ENCODE measurements at regions not wholly inside any gene's neighbourhood (a gene's known extent, or its start where the extent isn't known, plus 50 kb on each side); places are given as distances from the start of the nearest gene placed in this dataset.

DNA sequence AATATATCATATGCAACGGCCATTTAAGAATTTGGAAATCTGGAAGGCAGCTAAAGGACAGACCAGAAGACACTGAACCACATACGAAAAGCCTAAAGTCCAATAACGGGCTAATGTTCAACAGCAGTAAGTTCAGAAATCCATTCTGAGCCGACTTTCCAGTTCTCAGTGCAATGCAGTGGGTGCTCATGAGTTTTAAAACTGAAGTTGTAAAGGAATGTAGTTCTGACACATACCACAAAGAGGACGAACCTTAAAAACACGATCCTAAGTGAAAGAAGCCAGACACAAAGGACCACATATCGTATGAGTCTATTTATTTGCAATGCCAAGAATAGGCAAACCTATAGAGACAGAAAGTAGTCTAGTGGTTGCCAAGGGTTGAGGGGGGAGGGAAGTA is 278.3 kb upstream of the ZFHX3 start:
- Histone ChIP-seq H3K36me3 (replicated peaks; ENCODE audit: low read depth, low read length) (no peaks in the 10 kb centered on the region), H2AFZ (ENCODE audit: low read depth, low read length) (no peak overlapping the region), H3K4me3 (ENCODE audit: low read length) (no peak overlapping the region), H3K4me1 (ENCODE audit: low read length) (no peaks in the 10 kb centered on the region), H3K79me2 (ENCODE audit: low read length) (no peaks in the 10 kb centered on the region), H3K9ac (ENCODE audit: low read length) (no peak overlapping the region), H4K20me1 (ENCODE audit: insufficient read depth, low read length) (no peaks in the 10 kb centered on the region), H3K9me3 (ENCODE audit: insufficient read depth, low read length) (no peaks in the 10 kb centered on the region), H3K27me3 (ENCODE audit: low read depth, low read length) (peaks cover 33% of the 10 kb centered on the region), H3K4me2 (ENCODE audit: low read length) (no peak overlapping the region), H3K27ac (ENCODE audit: low read length) (no peak overlapping the region)
- TF ChIP-seq, protein P1, sequence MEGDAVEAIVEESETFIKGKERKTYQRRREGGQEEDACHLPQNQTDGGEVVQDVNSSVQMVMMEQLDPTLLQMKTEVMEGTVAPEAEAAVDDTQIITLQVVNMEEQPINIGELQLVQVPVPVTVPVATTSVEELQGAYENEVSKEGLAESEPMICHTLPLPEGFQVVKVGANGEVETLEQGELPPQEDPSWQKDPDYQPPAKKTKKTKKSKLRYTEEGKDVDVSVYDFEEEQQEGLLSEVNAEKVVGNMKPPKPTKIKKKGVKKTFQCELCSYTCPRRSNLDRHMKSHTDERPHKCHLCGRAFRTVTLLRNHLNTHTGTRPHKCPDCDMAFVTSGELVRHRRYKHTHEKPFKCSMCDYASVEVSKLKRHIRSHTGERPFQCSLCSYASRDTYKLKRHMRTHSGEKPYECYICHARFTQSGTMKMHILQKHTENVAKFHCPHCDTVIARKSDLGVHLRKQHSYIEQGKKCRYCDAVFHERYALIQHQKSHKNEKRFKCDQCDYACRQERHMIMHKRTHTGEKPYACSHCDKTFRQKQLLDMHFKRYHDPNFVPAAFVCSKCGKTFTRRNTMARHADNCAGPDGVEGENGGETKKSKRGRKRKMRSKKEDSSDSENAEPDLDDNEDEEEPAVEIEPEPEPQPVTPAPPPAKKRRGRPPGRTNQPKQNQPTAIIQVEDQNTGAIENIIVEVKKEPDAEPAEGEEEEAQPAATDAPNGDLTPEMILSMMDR (IDR thresholded peaks at IDR 0.05; ENCODE audit: low read depth, low read length), result no peak
- no peak for TF ChIP-seq EZH2phosphoT487 (IDR thresholded peaks at IDR 0.05; ENCODE audit: low read depth)

DNA sequence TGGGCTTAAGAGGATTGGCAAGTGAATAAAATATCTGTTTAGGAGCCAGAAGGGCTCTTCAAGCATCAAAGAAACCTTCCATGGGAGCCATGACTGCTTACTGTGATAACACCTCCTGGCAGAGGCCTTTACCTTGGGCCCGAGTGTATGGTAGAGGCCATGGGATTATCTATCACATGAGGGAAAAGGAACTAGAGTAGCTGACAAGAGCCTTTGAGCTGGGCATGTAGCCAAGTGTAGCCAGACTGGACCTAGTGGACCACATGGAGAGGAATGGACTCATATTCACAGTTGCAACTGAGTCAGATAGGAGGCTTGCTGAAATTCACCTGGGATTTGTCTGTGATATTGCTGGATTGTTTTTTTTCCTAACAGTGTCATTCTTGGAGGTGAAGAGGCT is 276.0 kb upstream of the ZFHX3 start:
- Histone ChIP-seq H2AFZ (ENCODE audit: low read depth, low read length) (no peak overlapping the region), H3K36me3 (replicated peaks; ENCODE audit: low read depth, low read length) (no peaks in the 10 kb centered on the region), H3K27me3 (ENCODE audit: low read depth, low read length) (peaks cover 34% of the 10 kb centered on the region), H3K9me3 (ENCODE audit: insufficient read depth, low read length) (no peaks in the 10 kb centered on the region), H3K9ac (ENCODE audit: low read length) (no peak overlapping the region), H3K4me3 (ENCODE audit: low read length) (no peak overlapping the region), H3K4me2 (ENCODE audit: low read length) (no peak overlapping the region), H3K27ac (ENCODE audit: low read length) (no peak overlapping the region), H3K79me2 (ENCODE audit: low read length) (no peaks in the 10 kb centered on the region), H4K20me1 (ENCODE audit: insufficient read depth, low read length) (no peaks in the 10 kb centered on the region), H3K4me1 (ENCODE audit: low read length) (no peaks in the 10 kb centered on the region)
- TF ChIP-seq, protein P1 (IDR thresholded peaks at IDR 0.05; ENCODE audit: low read depth, low read length), result no peak
- TF ChIP-seq EZH2phosphoT487 (IDR thresholded peaks at IDR 0.05; ENCODE audit: low read depth), result no peak

DNA sequence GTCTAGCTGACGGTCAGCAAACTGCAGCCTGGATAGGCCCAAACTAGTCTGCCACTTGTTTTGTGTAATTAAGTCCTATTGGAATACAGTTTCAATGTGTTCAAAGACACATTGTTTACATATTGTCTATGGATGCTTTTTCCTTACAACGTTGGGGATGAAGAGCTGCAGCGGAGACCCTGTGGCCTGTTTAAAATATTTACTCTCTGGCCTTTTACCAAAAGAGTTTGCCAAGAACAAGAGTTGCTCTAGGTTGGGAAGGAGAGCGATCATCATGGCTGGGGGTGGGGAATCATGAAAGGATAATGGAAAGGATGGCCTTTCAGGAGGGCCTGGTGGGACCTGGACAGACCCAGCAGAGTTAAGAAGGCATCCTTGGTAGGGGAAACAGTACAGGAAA is 274.9 kb upstream of the ZFHX3 start:
- Histone ChIP-seq H3K27ac (ENCODE audit: low read length) (no peak overlapping the region), H3K79me2 (ENCODE audit: low read length) (no peaks in the 10 kb centered on the region), H3K9ac (ENCODE audit: low read length) (no peak overlapping the region), H3K4me2 (ENCODE audit: low read length) (no peak overlapping the region), H3K4me3 (ENCODE audit: low read length) (no peak overlapping the region), H3K27me3 (ENCODE audit: low read depth, low read length) (peaks cover 29% of the 10 kb centered on the region), H3K9me3 (ENCODE audit: insufficient read depth, low read length) (no peaks in the 10 kb centered on the region), H4K20me1 (ENCODE audit: insufficient read depth, low read length) (no peaks in the 10 kb centered on the region), H3K36me3 (replicated peaks; ENCODE audit: low read depth, low read length) (no peaks in the 10 kb centered on the region), H3K4me1 (ENCODE audit: low read length) (no peaks in the 10 kb centered on the region), H2AFZ (ENCODE audit: low read depth, low read length) (no peak overlapping the region)
- TF ChIP-seq EZH2phosphoT487 (IDR thresholded peaks at IDR 0.05; ENCODE audit: low read depth), result no peak
- TF ChIP-seq, protein P1 (IDR thresholded peaks at IDR 0.05; ENCODE audit: low read depth, low read length), result no peak

DNA sequence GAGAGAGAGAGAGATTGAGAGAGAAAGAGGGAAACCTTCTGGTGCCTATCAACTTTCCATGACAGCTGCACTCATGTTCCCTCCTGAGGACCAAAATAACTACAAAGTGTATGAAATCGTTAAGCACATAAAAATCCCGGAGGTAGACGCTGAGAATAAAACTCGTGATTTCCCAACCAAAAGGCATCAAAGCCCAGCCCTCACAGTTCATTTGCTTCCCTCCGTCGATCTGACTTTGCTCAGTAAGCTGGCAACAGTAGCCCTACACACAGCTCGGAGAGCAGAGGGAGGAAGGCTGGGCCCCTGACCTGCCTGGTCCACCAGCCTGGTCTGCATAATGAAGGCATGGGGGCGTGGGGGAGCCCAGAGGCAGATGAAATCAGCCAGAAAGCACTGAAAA is 273.9 kb upstream of the ZFHX3 start:
- TF ChIP-seq, protein P1 (IDR thresholded peaks at IDR 0.05; ENCODE audit: low read depth, low read length), result no peak
- no peak for TF ChIP-seq EZH2phosphoT487 (IDR thresholded peaks at IDR 0.05; ENCODE audit: low read depth)
- no peaks in the 10 kb centered on the region for H3K9me3 ChIP-seq (ENCODE audit: insufficient read depth, low read length)
- no peaks in the 10 kb centered on the region for H4K20me1 ChIP-seq (ENCODE audit: insufficient read depth, low read length)
- no peak overlapping the region for H3K27ac ChIP-seq (ENCODE audit: low read length)
- no peak overlapping the region for H3K4me2 ChIP-seq (ENCODE audit: low read length)
- H3K9ac ChIP-seq (ENCODE audit: low read length), result no peak overlapping the region
- H2AFZ ChIP-seq (ENCODE audit: low read depth, low read length), result no peak overlapping the region
- no peaks in the 10 kb centered on the region for H3K36me3 ChIP-seq (replicated peaks; ENCODE audit: low read depth, low read length)
- H3K27me3 ChIP-seq (ENCODE audit: low read depth, low read length), result peaks cover 22% of the 10 kb centered on the region
- H3K4me3 ChIP-seq (ENCODE audit: low read length), result no peak overlapping the region
- peaks cover under 1% of the 10 kb centered on the region; the same call in 1 of the 2 replicates for H3K4me1 ChIP-seq (ENCODE audit: low read length)
- H3K79me2 ChIP-seq (ENCODE audit: low read length), result no peaks in the 10 kb centered on the region
